ENCODE measurements at regions not wholly inside any gene's neighbourhood (a gene's known extent, or its start where the extent isn't known, plus 50 kb on each side); places are given as distances from the start of the nearest gene placed in this dataset.

GRCh38 chr1:96991261-96991660, 269.7 kb downstream of the PTBP2 start:
- DNase-seq (ENCODE audit: low spot score) (no peak), ATAC-seq (ENCODE audit: insufficient number of reproducible peaks, low FRiP score, low read depth) (no peak)
- H3K27me3 ChIP-seq (replicated peaks; ENCODE audit: insufficient read depth) = no peaks in the 10 kb centered on the region
- no peak overlapping the region for H3K27ac ChIP-seq
- no peaks in the 10 kb centered on the region for H3K4me1 ChIP-seq (ENCODE audit: control insufficient read depth in 1 of 2, low read depth in 2 of 2)
- H3K4me3 ChIP-seq = no peak overlapping the region
- H3K36me3 ChIP-seq = no peaks in the 10 kb centered on the region
- no peak for TF ChIP-seq CTCF (IDR thresholded peaks at IDR 0.05)
- no peaks in the 10 kb centered on the region for H3K9me3 ChIP-seq

- ATAC-seq (ENCODE audit: insufficient number of reproducible peaks, low FRiP score, low read depth) (no peak), DNase-seq (ENCODE audit: low spot score) (no peak)
- Histone ChIP-seq H3K4me3 (no peak overlapping the region), H3K36me3 (no peaks in the 10 kb centered on the region), H3K27me3 (replicated peaks; ENCODE audit: insufficient read depth) (no peaks in the 10 kb centered on the region), H3K27ac (no peak overlapping the region), H3K9me3 (no peaks in the 10 kb centered on the region), H3K4me1 (ENCODE audit: control insufficient read depth in 1 of 2, low read depth in 2 of 2) (no peaks in the 10 kb centered on the region)
- no peak for TF ChIP-seq CTCF (IDR thresholded peaks at IDR 0.05)
These were observed 271.3 kb downstream of the PTBP2 start for GRCh38 chr1:96992871-96993270.

- Histone ChIP-seq H3K36me3 (no peaks in the 10 kb centered on the region), H3K9me3 (no peaks in the 10 kb centered on the region), H3K27me3 (replicated peaks; ENCODE audit: insufficient read depth) (no peaks in the 10 kb centered on the region), H3K4me1 (ENCODE audit: control insufficient read depth in 1 of 2, low read depth in 2 of 2) (no peaks in the 10 kb centered on the region), H3K4me3 (no peak overlapping the region), H3K27ac (no peak overlapping the region)
- TF ChIP-seq CTCF (IDR thresholded peaks at IDR 0.05) = no peak
- DNase-seq (ENCODE audit: low spot score) (no peak), ATAC-seq (ENCODE audit: insufficient number of reproducible peaks, low FRiP score, low read depth) (no peak)
These were observed 273.8 kb downstream of the PTBP2 start for GRCh38 chr1:96995351-96995750.

- H3K27me3 ChIP-seq (replicated peaks; ENCODE audit: insufficient read depth) = no peaks in the 10 kb centered on the region
- H3K27ac ChIP-seq = no peak overlapping the region
- no peak for ATAC-seq (ENCODE audit: insufficient number of reproducible peaks, low FRiP score, low read depth)
- H3K36me3 ChIP-seq = no peaks in the 10 kb centered on the region
- no peaks in the 10 kb centered on the region for H3K4me1 ChIP-seq (ENCODE audit: control insufficient read depth in 1 of 2, low read depth in 2 of 2)
- no peak overlapping the region for H3K4me3 ChIP-seq
- H3K9me3 ChIP-seq = no peaks in the 10 kb centered on the region
- DNase-seq (ENCODE audit: low spot score) = no peak
- no peak for TF ChIP-seq CTCF (IDR thresholded peaks at IDR 0.05)
These were observed 274.4 kb downstream of the PTBP2 start for GRCh38 chr1:96996001-96996400.

- no peaks in the 10 kb centered on the region for H3K9me3 ChIP-seq
- no peaks in the 10 kb centered on the region for H3K27me3 ChIP-seq (replicated peaks; ENCODE audit: insufficient read depth)
- ATAC-seq (ENCODE audit: insufficient number of reproducible peaks, low FRiP score, low read depth) (no peak), DNase-seq (ENCODE audit: low spot score) (no peak)
- H3K36me3 ChIP-seq = no peaks in the 10 kb centered on the region
- TF ChIP-seq CTCF (IDR thresholded peaks at IDR 0.05) = no peak
- H3K4me3 ChIP-seq = no peak overlapping the region
- H3K27ac ChIP-seq = no peak overlapping the region
- H3K4me1 ChIP-seq (ENCODE audit: control insufficient read depth in 1 of 2, low read depth in 2 of 2) = no peaks in the 10 kb centered on the region
These were observed 276.1 kb downstream of the PTBP2 start for GRCh38 chr1:96997717-96998116.

Data from thoracic aorta (tissue), 2 donors.